Fibroblast of skin of scalp (primary cell): ENCODE measurements at regions not wholly inside any gene's neighbourhood (a gene's known extent, or its start where the extent isn't known, plus 50 kb on each side); places are given as distances from the start of the nearest gene placed in this dataset.
A peak's percentile ranks its signal among the peaks of the same experiment; 100 is the strongest.
"Not testable (repeated sequence)": the region's sequence is repeated elsewhere in the genome, so short reads cannot be mapped to it uniquely, and the experiment has no call there.

Source experiments
- DNase-seq: peaks from one replicate; pipeline ENCODE4 v3.0.0-alpha.2; 2013

- no peak for DNase-seq
These were observed 257.0 kb upstream of the MINDY3 start for GRCh38 chr10:16117305-16117695.

GRCh38 chr10:16119445-16119844, 259.1 kb upstream of the MINDY3 start:
- no peak for DNase-seq

- DNase-seq, result no peak
These were observed 260.3 kb upstream of the MINDY3 start for GRCh38 chr10:16120563-16120962.

- DNase-seq, result no peak
These were observed 281.2 kb upstream of the MINDY3 start for GRCh38 chr10:16141499-16141898.

GRCh38 chr10:16146993-16147392, 286.7 kb upstream of the MINDY3 start:
- DNase-seq, result no peak

- no peak for DNase-seq
These were observed 281.0 kb upstream of the PTER start for GRCh38 chr10:16155834-16156233.

GRCh38 chr10:16156681-16157080, 280.1 kb upstream of the PTER start:
- no peak for DNase-seq

GRCh38 chr10:16165067-16165466, 271.7 kb upstream of the PTER start:
- not testable (repeated sequence) for DNase-seq

GRCh38 chr10:16182144-16182543, 254.7 kb upstream of the PTER start:
- DNase-seq, result no peak

GRCh38 chr10:16182688-16183087, 254.1 kb upstream of the PTER start:
- peak; percentile 11 for DNase-seq

GRCh38 chr10:16184096-16184597, 252.7 kb upstream of the PTER start:
- peak; percentile 1 for DNase-seq

GRCh38 chr10:16184906-16185305, 251.9 kb upstream of the PTER start:
- no peak for DNase-seq

- no peak for DNase-seq
These were observed 250.2 kb upstream of the PTER start for GRCh38 chr10:16186564-16186963.

GRCh38 chr10:16187161-16187560, 249.6 kb upstream of the PTER start:
- DNase-seq, result no peak

- no peak for DNase-seq
These were observed 244.5 kb upstream of the PTER start for GRCh38 chr10:16192337-16192736.

GRCh38 chr10:16193241-16193640, 243.6 kb upstream of the PTER start:
- no peak for DNase-seq

- DNase-seq, result no peak
These were observed 241.5 kb upstream of the PTER start for GRCh38 chr10:16195178-16195769.

- no peak for DNase-seq
These were observed 240.9 kb upstream of the PTER start for GRCh38 chr10:16195894-16196293.

- no peak for DNase-seq
These were observed 237.6 kb upstream of the PTER start for GRCh38 chr10:16199216-16199615.

GRCh38 chr10:16223618-16224017, 213.2 kb upstream of the PTER start:
- not testable (repeated sequence) for DNase-seq

- DNase-seq, result no peak
These were observed 209.1 kb upstream of the PTER start for GRCh38 chr10:16227674-16228073.

- no peak for DNase-seq
These were observed 205.6 kb upstream of the PTER start for GRCh38 chr10:16231176-16231575.

GRCh38 chr10:16231734-16232435, 204.9 kb upstream of the PTER start:
- no peak for DNase-seq

- no peak for DNase-seq
These were observed 204.4 kb upstream of the PTER start for GRCh38 chr10:16232441-16232840.
